ENCODE measurements at regions not wholly inside any gene's neighbourhood (a gene's known extent, or its start where the extent isn't known, plus 50 kb on each side); places are given as distances from the start of the nearest gene placed in this dataset.

DNA sequence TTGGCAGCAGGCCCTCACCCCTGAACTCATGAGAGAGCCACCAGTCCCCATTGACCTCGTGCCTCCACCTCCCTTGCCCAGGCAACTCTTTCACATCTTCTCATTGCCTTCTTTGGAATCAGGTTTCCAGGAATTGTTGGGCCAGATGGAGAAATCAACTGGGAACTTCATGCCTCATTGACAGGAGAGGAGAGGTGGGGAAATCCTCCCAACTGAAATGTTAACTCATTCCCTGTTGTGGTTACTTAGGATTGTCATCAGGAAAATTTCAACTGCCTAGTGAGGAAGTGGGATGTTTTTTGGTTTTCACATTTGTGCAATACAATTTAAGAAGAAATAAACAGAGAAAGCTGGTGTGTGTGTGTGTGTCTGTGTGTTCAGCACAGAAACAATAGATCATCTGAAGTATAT lies 106.6 kb upstream of the INHBA start:
- H3K27ac ChIP-seq: no peak overlapping the region
- no peak for DNase-seq (ENCODE audit: low read depth, low spot score)

DNA sequence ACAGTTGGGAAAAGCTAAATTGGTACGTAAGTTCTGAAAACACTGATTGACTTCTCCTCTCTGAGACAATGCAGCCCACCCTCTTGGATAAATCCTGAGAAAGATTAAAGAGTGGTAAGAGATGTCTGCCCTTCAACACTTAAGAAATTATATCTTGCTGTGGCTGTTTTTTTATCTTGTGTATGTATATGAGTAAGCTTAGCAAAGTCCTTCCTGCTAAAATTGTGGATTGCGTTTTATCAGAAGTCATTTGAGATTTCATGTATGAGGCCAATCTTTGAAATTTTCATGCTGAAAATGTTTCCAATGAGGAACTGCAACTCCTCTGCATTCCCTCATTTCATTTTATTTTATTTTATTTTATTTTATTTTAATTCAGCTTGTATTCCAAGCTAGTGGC lies 106.2 kb upstream of the INHBA start:
- no peak for DNase-seq (ENCODE audit: low read depth, low spot score)
- no peak overlapping the region for H3K27ac ChIP-seq

DNA sequence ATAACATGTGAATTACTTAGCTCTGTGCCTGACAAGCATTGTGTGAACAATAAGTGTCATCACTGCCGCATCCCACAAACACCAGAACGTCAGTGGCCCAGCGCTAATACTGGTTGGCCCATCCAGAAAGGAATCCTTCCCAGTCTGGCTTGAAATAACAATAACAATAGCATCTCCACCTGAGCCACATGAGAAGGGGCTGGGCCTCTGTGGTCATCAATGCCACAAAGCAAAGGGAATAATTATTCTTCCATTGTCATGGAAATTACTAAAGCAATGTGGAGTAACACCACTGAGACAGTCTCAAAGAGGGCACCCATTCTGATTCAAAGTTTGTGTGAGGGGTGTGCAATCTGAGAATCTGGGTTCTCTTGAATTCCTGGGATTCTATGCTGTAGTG lies 105.7 kb upstream of the INHBA start:
- no peak for DNase-seq (ENCODE audit: low read depth, low spot score)
- no peak overlapping the region for H3K27ac ChIP-seq

DNA sequence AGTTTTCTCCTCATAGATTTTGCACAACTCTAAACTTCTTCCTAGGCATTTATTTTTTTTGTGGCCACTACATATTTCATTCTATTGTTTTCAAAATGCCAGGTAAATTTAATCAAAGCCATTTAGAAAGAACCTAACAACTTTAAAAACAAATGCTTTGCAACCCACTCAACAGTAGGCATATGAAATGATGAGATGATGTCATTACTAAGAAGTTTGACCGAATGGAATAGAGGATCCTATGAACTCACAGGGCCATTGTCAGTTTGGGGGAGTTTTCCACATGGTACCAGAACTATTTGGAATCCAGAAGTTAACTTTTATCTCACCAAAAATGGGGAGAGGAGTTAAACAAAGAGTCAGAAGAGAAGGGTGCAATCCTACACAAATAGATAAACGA lies 100.7 kb upstream of the INHBA start:
- H3K27ac ChIP-seq: no peak overlapping the region
- no peak for DNase-seq (ENCODE audit: low read depth, low spot score)

DNA sequence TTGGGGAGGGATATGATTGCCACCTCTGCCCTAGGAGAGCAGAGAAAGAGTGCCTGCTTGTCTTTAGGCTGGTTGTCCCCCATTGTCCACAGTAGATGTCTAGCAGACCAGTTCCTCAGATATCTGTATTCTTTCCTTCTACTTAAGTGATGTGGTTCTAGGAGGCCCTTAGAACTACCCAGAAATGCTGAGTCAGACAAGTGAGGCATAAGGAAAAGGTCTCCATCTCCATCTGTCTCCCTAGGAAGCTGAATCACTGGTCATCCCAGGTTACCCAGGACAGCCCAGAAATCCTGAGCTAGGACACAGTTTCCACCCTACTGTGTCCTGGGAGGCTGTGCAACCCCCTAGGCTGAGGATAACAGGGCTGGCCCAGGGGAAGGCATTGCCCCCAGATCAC lies 93.4 kb upstream of the INHBA start:
- no peak for DNase-seq (ENCODE audit: low read depth, low spot score)
- no peak overlapping the region for H3K27ac ChIP-seq

DNA sequence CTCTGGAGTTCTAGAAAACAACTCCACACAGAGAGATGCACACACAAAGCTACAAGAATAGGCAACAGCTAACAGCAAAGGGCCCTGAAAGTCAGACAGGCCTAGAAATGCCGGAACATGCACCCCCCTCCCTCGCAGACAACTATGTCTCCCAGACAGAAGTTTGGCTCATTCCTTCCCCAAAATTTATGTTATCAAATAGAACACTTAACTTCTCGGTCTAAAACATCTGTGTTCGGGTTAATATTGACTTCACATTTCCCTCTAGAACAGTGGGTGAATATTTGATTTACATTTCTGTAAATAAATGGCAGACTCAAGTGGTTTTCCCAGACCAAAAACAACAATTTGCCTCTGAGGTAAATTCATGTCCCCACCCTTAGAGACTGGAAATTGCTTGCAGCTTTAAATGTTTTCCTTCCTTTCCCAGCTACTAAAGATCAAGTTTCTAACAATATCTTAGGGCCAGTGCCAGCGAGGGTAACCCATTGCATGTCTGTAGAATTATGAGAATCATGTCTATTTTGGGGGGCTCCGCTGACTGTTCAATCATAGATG lies 92.5 kb upstream of the INHBA start:
- no peak overlapping the region for H3K27ac ChIP-seq
- no peak for DNase-seq (ENCODE audit: low read depth, low spot score)

DNA sequence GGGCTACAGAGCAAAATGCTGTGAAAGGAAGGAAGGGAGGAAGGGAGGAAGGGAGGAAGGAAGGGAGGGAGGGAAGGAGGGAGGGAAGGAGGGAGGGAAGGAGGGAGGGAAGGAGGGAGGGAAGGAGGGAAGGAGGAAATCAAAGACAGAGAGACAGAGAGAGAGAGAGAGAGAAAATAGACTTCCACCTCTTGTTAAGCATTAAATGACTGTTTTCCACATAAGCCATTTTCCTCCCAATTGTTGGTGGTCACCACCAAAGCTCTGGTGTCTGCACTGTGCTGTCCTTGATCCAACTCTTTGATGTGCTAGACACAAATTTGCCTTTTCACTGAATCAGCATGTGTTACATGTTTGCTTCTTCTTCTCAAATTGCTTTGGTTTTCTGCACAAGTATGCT lies 90.7 kb upstream of the INHBA start:
- no peak for DNase-seq (ENCODE audit: low read depth, low spot score)
- H3K27ac ChIP-seq: no peak overlapping the region

DNA sequence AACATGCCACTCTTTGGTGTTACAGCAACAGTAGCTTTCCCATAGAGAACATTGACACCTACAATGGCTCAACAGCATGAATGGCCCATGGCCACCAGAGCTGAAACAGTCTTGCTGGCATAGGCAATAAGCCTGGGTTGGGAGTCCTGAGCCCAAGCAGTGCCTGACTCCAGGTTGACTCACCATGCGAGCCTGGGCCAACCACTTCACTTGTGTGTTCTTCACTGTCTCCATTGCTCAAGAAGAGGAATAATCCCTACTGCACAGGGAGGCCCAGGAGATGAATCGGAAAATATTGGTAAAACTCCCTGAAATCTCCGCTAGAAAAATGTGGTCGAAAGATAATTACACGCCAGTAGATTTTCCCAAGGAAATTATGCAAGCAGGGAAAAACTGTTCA lies 89.2 kb upstream of the INHBA start:
- DNase-seq (ENCODE audit: low read depth, low spot score): peak; percentile 18
- H3K27ac ChIP-seq: no peak overlapping the region

DNA sequence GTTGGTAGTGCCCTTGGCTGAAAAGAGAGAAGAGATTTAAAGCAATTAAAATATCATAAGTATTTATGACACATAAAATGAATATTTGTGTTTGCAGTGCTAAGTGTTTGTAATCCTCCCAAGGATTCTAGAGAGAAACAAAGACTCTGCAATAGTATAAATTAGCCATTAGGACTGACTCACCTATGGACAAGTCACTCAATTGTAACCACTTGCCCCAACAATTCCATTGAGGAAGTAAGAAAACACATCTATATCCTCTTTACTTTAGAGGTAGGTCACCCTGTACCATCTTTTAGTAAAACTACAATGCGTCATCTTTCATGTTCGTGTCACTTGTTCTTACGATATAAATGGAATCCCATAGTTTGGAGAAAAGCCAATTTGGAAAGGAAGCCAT lies 85.7 kb upstream of the INHBA start:
- peak; percentile 46 for DNase-seq (ENCODE audit: low read depth, low spot score)
- peak overlapping the region; percentile 30 for H3K27ac ChIP-seq

DNA sequence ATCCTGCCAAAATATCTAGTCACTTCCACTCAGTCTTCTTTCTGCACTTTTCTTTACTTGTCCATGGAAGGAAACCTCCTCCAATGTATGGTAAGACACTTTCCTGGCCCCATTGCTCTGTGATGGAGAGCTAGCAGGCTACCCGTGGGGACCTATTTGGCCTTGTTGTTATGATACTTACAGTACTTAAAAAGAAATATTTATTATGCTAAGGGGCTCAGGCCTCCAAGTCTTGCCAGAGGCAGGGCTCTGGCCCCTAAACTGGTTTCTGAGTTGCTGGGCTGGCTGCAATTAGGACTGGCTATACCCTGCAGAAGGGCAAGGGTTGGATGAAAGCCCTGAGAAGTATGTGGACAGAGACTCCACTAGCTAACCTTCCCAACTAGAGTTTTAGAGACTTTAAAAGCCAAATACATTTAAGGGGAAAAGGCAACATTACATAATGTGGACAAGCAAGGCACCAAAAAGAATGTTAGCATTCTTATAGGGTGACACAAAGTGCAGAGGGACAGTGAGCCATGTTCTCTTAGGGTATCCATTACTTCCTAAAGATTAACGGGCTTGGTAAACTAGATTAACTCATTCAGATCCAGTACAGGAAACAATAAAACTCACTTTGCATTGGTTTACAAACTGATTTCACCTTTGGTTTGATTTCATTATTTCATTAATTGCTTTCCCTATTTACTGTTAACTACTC lies 84.9 kb upstream of the INHBA start:
- H3K27ac ChIP-seq: peak overlapping the region; percentile 30
- no peak for DNase-seq (ENCODE audit: low read depth, low spot score)

DNA sequence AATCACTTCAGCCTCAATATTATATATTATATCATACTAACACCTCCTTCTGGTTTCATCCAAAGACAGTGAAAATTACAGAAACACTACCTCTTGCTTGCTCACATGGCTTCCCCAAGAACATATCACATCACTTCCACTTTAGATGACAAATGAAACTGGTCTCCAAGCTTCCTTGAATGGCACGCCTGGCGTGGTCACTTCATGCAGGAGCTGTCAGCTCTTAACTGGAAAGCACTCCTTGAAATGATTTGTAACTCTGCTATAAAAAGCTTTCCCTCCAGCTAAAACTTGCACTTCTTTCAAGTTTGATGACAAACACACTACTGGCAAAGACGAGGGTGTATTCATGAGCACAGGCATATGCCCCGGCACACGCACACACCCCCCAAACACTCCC lies 84.1 kb upstream of the INHBA start:
- peak; percentile 5 for DNase-seq (ENCODE audit: low read depth, low spot score)
- H3K27ac ChIP-seq: no peak overlapping the region

DNA sequence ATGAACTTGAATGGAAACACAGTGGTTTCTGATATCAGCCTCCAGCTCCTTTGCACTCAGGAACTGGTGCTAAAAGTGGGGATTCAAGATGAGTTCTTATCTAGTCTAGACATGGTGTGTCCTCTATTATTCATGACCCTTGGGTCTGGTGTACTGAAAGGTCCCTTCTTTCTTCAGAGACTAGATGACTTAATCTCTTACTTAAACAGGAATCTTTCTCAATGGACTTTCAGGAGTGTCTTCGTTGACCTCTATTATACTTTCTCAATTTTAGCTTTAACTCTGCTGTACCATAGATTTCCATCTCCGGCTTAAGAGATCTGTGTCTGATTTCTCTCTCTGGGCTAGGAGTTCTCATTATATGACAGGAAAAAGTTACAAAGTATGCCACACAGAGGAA lies 83.5 kb upstream of the INHBA start:
- DNase-seq (ENCODE audit: low read depth, low spot score): no peak
- H3K27ac ChIP-seq: no peak overlapping the region

DNA sequence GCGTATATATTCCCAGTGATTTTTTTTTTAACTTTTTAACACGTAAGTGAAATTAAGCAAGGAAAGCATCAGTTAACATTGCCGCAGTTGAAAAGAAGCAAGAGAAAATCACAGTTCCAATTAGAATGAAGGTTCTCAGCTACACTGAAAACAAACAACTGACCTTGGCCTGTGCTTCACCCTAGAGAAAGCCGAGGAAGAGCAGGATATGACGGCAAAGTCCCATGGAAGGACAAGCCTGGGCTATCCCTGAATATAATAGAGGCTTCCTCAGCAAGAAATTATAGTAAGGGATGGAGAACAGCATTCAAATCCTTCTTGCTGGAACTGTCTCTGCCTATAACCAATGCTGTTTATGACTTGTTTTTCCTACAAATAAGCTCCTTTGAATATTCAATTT lies 83.0 kb upstream of the INHBA start:
- no peak for DNase-seq (ENCODE audit: low read depth, low spot score)
- no peak overlapping the region for H3K27ac ChIP-seq

DNA sequence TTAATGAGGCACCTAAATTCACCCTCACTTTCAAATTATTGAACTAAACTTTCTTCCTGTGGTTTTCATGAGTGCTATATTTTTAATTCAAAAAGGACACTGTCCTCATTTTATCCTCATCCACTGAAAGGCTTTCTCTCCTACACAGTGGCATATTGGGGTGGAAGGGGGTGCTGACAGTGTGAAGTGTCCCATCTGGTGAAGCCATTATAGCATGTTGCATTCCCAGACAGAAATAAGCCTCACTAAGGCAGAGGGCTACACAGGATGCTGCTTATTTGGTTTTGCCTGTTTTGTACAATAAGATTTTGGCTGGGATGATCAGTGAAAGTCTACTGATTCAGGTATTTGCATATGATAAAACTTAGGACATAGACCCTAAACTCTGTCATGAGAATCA lies 82.4 kb upstream of the INHBA start:
- no peak overlapping the region for H3K27ac ChIP-seq
- no peak for DNase-seq (ENCODE audit: low read depth, low spot score)

DNA sequence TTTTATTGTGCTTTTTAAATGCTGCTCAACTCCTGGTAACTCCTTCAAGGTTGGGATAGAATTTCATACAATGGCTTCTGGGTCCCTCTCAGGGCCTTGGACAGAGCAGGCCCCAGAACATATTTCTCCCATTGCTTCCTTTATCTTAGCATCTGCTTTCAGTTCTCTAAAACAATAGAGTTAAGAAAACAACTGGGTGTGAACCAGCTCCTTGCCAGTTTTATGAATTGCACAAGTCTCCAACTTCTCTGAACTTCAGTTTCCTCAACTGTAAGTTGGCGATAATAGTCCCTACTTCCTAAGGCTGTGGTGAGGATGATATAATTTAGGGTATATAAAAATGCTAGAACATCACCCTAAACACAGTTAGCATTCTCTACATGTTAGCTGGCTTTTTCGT lies 77.0 kb upstream of the INHBA start:
- no peak overlapping the region for H3K27ac ChIP-seq
- no peak for DNase-seq (ENCODE audit: low read depth, low spot score)

DNA sequence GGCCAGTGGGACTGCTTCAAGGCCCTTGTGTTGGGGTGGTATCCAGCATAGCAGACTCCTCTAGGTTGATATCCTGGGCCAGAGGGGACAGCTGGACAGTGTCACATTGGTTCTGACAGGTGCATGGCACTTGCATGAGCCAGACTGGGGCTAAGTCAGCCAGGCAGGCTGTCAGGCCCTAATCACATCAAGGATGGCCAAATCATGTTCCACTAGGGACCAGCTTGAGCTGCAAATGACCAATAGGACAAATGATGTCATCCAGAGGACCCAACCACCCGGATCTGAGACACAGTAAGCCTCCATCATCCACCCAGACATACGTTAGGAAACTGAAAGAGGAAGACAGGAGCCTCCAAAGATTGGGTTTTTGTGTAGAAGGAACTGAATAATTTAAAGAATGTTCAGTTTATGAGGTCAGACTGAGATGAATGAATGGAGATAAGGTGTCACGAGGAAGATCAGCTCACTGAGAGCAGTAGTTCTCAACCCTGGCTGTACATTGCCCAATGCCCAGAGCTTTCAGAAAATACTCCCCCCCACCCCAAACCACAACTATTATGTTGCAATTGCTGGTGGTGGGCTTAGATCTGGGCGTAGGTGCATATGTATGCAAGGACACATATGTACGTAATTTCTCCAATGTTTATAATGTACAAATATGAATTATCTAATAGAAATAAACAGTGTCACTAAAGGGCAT lies 75.2 kb upstream of the INHBA start:
- H3K27ac ChIP-seq: no peak overlapping the region
- no peak for DNase-seq (ENCODE audit: low read depth, low spot score)

DNA sequence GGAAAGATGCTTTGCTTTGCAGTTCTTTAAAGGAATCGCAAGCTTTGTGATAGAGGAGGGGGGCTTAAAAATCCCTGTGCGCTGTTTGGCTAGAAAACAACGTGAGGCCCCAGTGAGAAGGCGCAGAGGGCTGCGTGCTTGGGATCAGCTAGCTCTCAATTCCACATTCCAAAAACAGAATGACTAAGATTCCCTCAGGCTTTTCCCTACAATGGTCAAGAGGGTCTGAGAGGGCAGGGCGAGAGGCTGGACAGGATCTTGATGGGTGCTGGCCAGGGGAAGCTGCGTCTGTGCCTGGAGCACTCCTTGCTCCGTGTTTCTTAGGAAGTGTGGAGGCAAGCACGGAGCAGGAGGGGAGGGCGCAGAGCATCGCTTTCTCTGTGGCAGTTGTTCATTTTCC lies 72.1 kb upstream of the INHBA start:
- no peak for DNase-seq (ENCODE audit: low read depth, low spot score)
- no peak overlapping the region for H3K27ac ChIP-seq

DNA sequence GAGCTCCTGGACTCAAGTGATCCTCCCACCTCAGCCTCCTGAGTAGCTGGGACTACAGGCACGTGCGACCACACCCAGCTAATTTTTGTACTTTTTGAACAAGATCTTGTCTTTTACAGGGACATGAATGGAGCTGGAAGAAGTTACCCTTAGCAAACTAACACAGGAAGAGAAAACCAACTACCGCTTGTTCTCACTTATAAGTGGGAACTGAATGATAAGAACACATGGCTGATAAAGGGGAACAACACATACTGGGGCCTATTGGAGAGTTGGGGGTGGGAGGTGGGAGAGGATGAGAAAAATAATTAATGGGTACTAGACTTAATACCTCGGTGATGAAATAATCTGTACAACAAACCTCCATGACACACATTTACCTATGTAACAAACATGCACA lies 70.9 kb upstream of the INHBA start:
- DNase-seq (ENCODE audit: low read depth, low spot score): no peak
- H3K27ac ChIP-seq: no peak overlapping the region

DNA sequence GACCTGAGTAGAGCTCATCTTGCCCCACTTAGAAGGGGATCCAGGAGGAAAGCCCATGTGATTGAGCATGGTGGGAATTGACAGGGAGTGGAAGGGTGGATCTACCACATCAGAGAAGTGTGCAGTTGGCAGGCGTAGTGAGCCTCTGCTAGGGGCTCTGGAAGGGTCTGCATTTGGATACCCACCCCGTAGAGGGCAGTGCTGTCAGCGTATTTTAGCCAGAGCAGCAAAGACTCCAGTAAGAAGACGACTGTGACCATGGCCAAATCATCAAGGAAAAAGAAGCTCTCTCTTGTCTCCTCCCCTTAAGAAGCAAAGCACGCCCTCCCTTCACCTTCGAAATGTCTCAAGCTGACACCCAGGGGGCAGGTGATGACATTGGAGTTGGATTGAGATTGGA lies 68.8 kb upstream of the INHBA start:
- no peak for DNase-seq (ENCODE audit: low read depth, low spot score)
- no peak overlapping the region for H3K27ac ChIP-seq

DNA sequence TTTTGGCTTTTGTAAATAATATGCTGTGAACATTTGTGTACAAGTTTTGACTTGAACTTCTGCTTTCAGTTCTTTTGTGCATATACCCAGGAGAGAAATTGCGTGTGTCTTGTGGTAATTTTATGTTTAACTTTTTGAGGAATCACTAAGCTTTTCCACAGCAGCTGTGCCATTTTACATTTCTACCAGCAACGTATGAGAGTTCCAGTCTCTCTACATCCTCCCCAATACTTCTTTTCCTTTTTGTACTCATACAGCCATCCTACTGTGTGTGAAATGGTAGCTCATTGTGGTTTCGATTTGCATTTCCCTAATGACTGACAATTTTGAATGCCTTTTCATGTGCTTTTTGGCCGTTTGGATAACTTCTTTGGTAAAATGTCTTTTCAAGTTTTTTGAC lies 66.3 kb upstream of the INHBA start:
- DNase-seq (ENCODE audit: low read depth, low spot score): no peak
- no peak overlapping the region for H3K27ac ChIP-seq

DNA sequence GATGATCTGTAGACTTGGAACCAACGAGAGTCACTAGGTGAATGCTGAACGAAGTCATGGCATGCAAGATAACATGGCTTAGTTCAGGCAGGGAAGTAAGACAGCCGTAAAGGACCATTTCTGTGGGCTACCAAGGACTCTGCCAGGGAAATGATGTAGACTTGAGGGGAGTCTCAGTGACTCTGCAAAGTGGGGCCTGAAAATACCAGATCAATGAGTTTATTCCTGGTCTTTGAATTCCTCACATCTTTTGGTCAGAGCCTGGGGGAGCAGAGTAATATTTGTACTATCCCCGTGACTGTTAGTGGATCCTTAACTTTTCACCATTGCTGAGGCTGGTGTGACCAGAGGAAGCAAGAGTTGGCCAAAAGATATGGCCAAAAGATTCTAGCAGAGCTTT lies 60.7 kb upstream of the INHBA start:
- no peak for DNase-seq (ENCODE audit: low read depth, low spot score)

DNA sequence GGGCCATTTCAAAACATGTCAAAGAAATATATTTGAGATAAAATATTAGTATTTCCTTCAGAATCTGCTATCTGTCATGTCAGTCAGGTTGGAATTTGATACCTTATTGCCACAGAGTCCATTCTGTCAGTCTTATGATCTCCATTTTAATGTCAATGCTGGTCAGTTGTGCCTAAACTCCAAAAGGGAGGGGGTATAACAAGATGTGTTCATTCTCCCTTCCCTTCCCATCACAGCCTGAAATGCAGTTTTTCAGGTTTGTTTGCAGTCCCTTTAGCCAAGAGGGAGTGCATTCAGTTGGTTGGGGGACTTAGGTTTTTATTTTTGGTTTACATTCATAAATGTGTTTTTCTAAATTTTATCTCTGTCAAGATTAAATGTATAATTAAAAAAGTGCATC lies 59.8 kb upstream of the INHBA start:
- no peak overlapping the region for H3K27ac ChIP-seq
- DNase-seq (ENCODE audit: low read depth, low spot score): no peak

More for the DNA sequence above, 60.7 kb upstream of the INHBA start:
- no peak overlapping the region for H3K27ac ChIP-seq

Measured in epithelial cell of prostate (primary cell).